Neuronal stem cell (in vitro differentiated cells): ENCODE measurements at regions not wholly inside any gene's neighbourhood (a gene's known extent, or its start where the extent isn't known, plus 50 kb on each side); places are given as distances from the start of the nearest gene placed in this dataset.

Experiments used
- DNase-seq: peaks from one replicate; pipeline ENCODE4 v3.0.0-alpha.2; 2013; ENCODE audit warnings: low spot score
- H2AFZ ChIP-seq: one replicate; pipeline ENCODE4 v1.6.1; 2013; ENCODE audit warnings: mild to moderate bottlenecking, low read length, inconsistent platforms
- H2AK5ac ChIP-seq: 2 replicates; pipeline ENCODE4 v1.6.1; 2013; ENCODE audit warnings: low read depth, mild to moderate bottlenecking, inconsistent platforms, low read length, moderate library complexity, mixed read lengths
- H2BK120ac ChIP-seq: 2 replicates; pipeline ENCODE4 v1.6.1; 2013; ENCODE audit warnings: low read depth, mild to moderate bottlenecking, inconsistent platforms, low read length, moderate library complexity, mixed read lengths
- H2BK12ac ChIP-seq: one replicate; pipeline ENCODE4 v1.6.1; 2013; ENCODE audit warnings: low read length, inconsistent platforms
- H2BK15ac ChIP-seq: 2 replicates; pipeline ENCODE4 v1.6.1; 2013; ENCODE audit warnings: mild to moderate bottlenecking, low read length, inconsistent platforms, mixed read lengths
- H2BK5ac ChIP-seq: one replicate; pipeline ENCODE4 v1.6.1; 2013; ENCODE audit warnings: inconsistent platforms, mild to moderate bottlenecking, low read length, moderate library complexity
- H3K14ac ChIP-seq: one replicate; pipeline ENCODE4 v1.6.1; 2013; ENCODE audit warnings: low read length, inconsistent platforms
- H3K18ac ChIP-seq: 2 replicates; pipeline ENCODE4 v1.6.1; 2013; ENCODE audit warnings: low read length, inconsistent platforms
- H3K23ac ChIP-seq: 2 replicates; pipeline ENCODE4 v1.6.1; 2013; ENCODE audit warnings: low read depth, mild to moderate bottlenecking, mixed read lengths, low read length, inconsistent platforms; ENCODE audit not compliant: poor library complexity
- H3K27ac ChIP-seq: replicated peaks from 3 replicates; pipeline ENCODE4 v1.5.1; 2013; ENCODE audit warnings: low read length, inconsistent platforms
- H3K27me3 ChIP-seq, 3 experiments: 2 replicates each; pipeline ENCODE4 v1.6.1; 2013; ENCODE audit warnings: low read length in 3 of 3, mild to moderate bottlenecking in 2 of 3, inconsistent platforms in 1 of 3, low read depth in 1 of 3, mixed read lengths in 1 of 3, moderate library complexity in 1 of 3; ENCODE audit not compliant: control insufficient read depth in 3 of 3, insufficient read depth in 3 of 3
- H3K36me3 ChIP-seq, 2 donors: replicated peaks in 1 of 2; 2 replicates each; pipeline ENCODE4 v1.6.1; 2013; ENCODE audit warnings: low read length in 2 of 2; ENCODE audit not compliant: control insufficient read depth in 2 of 2, insufficient read depth in 2 of 2
- H3K4ac ChIP-seq: 2 replicates; pipeline ENCODE4 v1.6.1; 2013; ENCODE audit warnings: inconsistent platforms, mild to moderate bottlenecking, low read length, moderate library complexity
- H3K4me1 ChIP-seq, 2 donors: 1 replicate in 1 of 2; 2 replicates in 1 of 2; pipeline ENCODE4 v1.6.1; 2013; ENCODE audit warnings: low read length in 2 of 2, low read depth in 1 of 2; ENCODE audit not compliant: control insufficient read depth in 2 of 2, insufficient read depth in 1 of 2
- H3K4me2 ChIP-seq: one replicate; pipeline ENCODE4 v1.6.1; 2013; ENCODE audit warnings: mild to moderate bottlenecking, low read length, inconsistent platforms; ENCODE audit not compliant: insufficient read depth, poor library complexity, severe bottlenecking
- H3K4me3 ChIP-seq, 2 donors: 2 replicates each; pipeline ENCODE4 v1.5.1; 2013; ENCODE audit warnings: low read length in 2 of 2, mild to moderate bottlenecking in 2 of 2, inconsistent platforms in 1 of 2, moderate library complexity in 1 of 2
- H3K79me1 ChIP-seq: one replicate; pipeline ENCODE4 v1.6.1; 2013; ENCODE audit warnings: low read depth, mild to moderate bottlenecking, inconsistent platforms, low read length, moderate library complexity
- H3K9ac ChIP-seq: one replicate; pipeline ENCODE4 v1.6.1; 2013; ENCODE audit warnings: mild to moderate bottlenecking, low read depth, low read length, inconsistent platforms; ENCODE audit not compliant: poor library complexity
- H3K9me3 ChIP-seq, 2 donors: replicated peaks in 1 of 2; 2 replicates each; pipeline versions ENCODE3 to v1.6.1; 2013; ENCODE audit warnings: low read length in 2 of 2, mild to moderate bottlenecking in 2 of 2, inconsistent platforms in 1 of 2, low read depth in 1 of 2, mixed read lengths in 1 of 2, moderate library complexity in 1 of 2; ENCODE audit not compliant: control insufficient read depth in 2 of 2, insufficient read depth in 1 of 2
- H4K8ac ChIP-seq: one replicate; pipeline ENCODE4 v1.6.1; 2013; ENCODE audit warnings: low read depth, mild to moderate bottlenecking, inconsistent platforms, low read length, moderate library complexity
- H4K91ac ChIP-seq: one replicate; pipeline ENCODE4 v1.6.1; 2013; ENCODE audit warnings: low read length, low read depth, mild to moderate bottlenecking, inconsistent platforms; ENCODE audit not compliant: poor library complexity
- WGBS, 2 donors: extraction: QIAGEN DNeasy Blood & Tissue Kit; methylation state at CpG; one replicate each; pipeline ENCODE4 v1.1.7; 2013; ENCODE audit warnings: missing lambda C conversion rate in 2 of 2, mixed read lengths in 1 of 2; ENCODE audit not compliant: insufficient read length in 2 of 2, insufficient replicate concordance in 1 of 2; ENCODE audit errors: extremely low coverage in 2 of 2; 5-methylcytosine and 5-hydroxymethylcytosine counted together

DNA sequence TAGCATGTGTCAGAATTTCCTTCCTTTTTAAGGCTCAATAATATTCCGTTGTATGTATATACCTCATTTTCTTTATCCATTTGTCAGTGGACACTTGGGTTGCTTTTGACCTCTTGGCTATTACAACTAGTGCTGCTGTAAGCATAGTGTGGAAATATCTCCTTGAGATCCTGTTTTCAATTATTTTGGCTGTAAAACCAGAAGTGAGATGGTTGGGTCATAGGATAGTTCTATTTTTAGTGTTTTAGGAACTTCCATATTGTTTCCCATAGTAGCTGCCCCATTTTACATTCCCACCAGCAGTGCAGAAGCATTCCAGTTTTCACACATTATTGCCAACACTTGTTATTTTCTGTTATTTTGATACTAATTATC is 70.4 kb upstream of the C15orf39 start:
- WGBS, 2 donors, result no CpG with 5 or more reads among the region's 1 CpG
- Histone ChIP-seq H3K4me3 (no peak overlapping the region), H3K9me3 (peaks cover 0 to 5% of the 10 kb centered on the region in 2 donors), H2AK5ac (no peak overlapping the region), H2BK15ac (no peak overlapping the region), H2BK12ac (no peak overlapping the region), H3K27me3 (no peaks in the 10 kb centered on the region), H3K4me2 (no peak overlapping the region), H3K4me1 (peaks cover 3 to 4% of the 10 kb centered on the region in 2 donors), H3K14ac (no peak overlapping the region), H2BK120ac (no peak overlapping the region), H3K23ac (no peak overlapping the region), H2BK5ac (no peak overlapping the region), H3K27ac (no peak overlapping the region), H3K18ac (no peak overlapping the region), H3K9ac (no peak overlapping the region), H3K79me1 (peaks cover 3% of the 10 kb centered on the region), H4K91ac (no peak overlapping the region), H3K36me3 (no peaks in the 10 kb centered on the region), H3K4ac (no peak overlapping the region), H4K8ac (no peak overlapping the region), H2AFZ (no peak overlapping the region)
- no peak for DNase-seq

DNA sequence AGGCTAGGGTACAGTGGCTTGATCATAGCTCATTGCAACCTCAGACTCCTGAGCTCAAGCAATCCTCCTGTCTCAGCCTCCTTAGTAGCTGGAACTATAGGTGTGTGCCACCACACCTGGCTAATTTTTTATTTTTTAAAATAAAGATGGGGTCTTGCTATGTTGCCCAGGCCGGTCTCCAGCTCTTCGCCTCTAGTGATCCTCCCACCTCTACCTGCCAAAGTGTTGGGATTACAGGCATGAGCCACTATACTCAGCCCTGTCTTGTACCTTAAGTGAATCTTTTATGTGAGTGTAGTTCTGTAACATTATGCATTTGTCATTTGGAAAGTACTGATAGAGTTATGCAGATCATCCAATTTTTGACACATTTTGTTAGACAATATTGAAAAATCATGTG is 66.9 kb upstream of the C15orf39 start:
- DNase-seq, result no peak
- Histone ChIP-seq H3K18ac (no peak overlapping the region), H3K79me1 (no peaks in the 10 kb centered on the region), H2AK5ac (no peak overlapping the region), H3K4ac (no peak overlapping the region), H2AFZ (no peak overlapping the region), H3K23ac (no peak overlapping the region), H4K91ac (no peak overlapping the region), H2BK15ac (no peak overlapping the region), H4K8ac (no peak overlapping the region), H3K27me3 (no peaks in the 10 kb centered on the region), H3K36me3 (no peaks in the 10 kb centered on the region), H3K9ac (no peak overlapping the region), H2BK12ac (no peak overlapping the region), H2BK5ac (no peak overlapping the region), H3K27ac (no peak overlapping the region), H3K9me3 (peaks cover 0 to 2% of the 10 kb centered on the region in 2 donors), H2BK120ac (no peak overlapping the region), H3K4me1 (peaks cover 5 to 19% of the 10 kb centered on the region in 2 donors), H3K14ac (no peak overlapping the region), H3K4me2 (no peak overlapping the region), H3K4me3 (no peak overlapping the region)
- WGBS, 2 donors, result no CpG with 5 or more reads among the region's 2 CpGs

DNA sequence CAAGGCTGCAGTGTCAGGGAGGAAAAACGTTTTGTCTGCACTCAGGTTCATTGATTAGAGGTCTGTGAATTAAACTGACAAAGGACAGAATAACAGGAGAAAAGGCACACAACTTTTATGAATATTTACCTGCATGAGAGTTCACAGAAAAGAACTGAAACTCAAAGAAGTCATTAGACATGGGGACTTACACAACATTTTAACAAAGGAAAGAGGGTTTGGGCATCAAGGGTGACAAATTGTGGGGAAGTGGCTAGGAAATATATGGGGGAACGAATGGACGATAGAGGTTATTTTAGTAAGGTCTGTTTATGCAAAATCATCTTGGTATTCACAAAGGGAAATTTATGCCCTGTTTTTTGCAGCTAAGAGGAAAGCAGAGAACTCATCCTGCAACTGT is 65.6 kb upstream of the C15orf39 start:
- 100% methylated on average over 2 of the region's 3 CpGs; no CpG with 5 or more reads in 1 of the 2 donors for WGBS, 2 donors

DNA sequence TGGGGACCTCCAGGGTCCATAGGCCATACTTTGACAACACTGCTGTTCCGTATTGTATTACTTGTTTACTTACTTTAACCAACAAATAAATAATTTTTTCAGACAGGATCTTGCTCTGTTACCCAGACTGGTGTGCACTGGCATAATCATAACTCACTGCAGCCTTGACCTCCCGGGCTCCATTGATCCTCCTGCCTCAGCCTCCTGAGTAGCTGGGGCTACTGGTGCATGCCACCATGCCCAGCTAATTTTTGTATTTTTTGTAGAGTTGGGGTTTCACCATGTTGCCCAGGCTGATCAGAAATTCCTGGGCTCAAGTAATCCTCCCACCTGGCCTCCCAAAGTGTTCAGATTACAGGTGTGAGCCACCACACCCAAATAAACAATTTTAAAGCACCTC is 64.9 kb upstream of the C15orf39 start:
- Histone ChIP-seq H3K14ac (no peak overlapping the region), H3K4me2 (no peak overlapping the region), H3K4ac (no peak overlapping the region), H2BK12ac (no peak overlapping the region), H3K36me3 (no peaks in the 10 kb centered on the region), H2BK120ac (no peak overlapping the region), H3K79me1 (no peaks in the 10 kb centered on the region), H4K91ac (no peak overlapping the region), H3K4me1 (peaks cover 3 to 18% of the 10 kb centered on the region in 2 donors), H3K9me3 (peaks cover 2% of the 10 kb centered on the region in 2 donors), H3K4me3 (no peak overlapping the region), H2BK15ac (no peak overlapping the region), H3K9ac (no peak overlapping the region), H3K27me3 (no peaks in the 10 kb centered on the region), H2BK5ac (no peak overlapping the region), H2AK5ac (no peak overlapping the region), H3K18ac (no peak overlapping the region), H2AFZ (no peak overlapping the region), H3K23ac (no peak overlapping the region), H3K27ac (no peak overlapping the region), H4K8ac (no peak overlapping the region)
- no peak for DNase-seq
- WGBS, 2 donors, result no CpG with 5 or more reads among the region's 2 CpGs

More for the DNA sequence above, 65.6 kb upstream of the C15orf39 start:
- Histone ChIP-seq H3K9ac (no peak overlapping the region), H3K9me3 (peaks cover 2% of the 10 kb centered on the region in 2 donors), H3K27ac (no peak overlapping the region), H2BK120ac (no peak overlapping the region), H2BK5ac (no peak overlapping the region), H2BK15ac (no peak overlapping the region), H3K18ac (no peak overlapping the region), H2BK12ac (no peak overlapping the region), H3K4me2 (no peak overlapping the region), H3K4me3 (no peak overlapping the region), H3K4ac (no peak overlapping the region), H3K79me1 (no peaks in the 10 kb centered on the region), H4K91ac (no peak overlapping the region), H4K8ac (no peak overlapping the region), H3K4me1 (peaks cover 3 to 18% of the 10 kb centered on the region in 2 donors), H3K36me3 (no peaks in the 10 kb centered on the region), H3K14ac (no peak overlapping the region), H3K27me3 (no peaks in the 10 kb centered on the region), H2AK5ac (no peak overlapping the region), H2AFZ (no peak overlapping the region), H3K23ac (no peak overlapping the region)
- no peak for DNase-seq
